ENCODE measurements at regions not wholly inside any gene's neighbourhood (a gene's known extent, or its start where the extent isn't known, plus 50 kb on each side); places are given as distances from the start of the nearest gene placed in this dataset.
A peak's percentile ranks its signal among the peaks of the same experiment; 100 is the strongest.

GRCh38 chr10:28930514-28931495 is 253.5 kb downstream of the BAMBI start:
- DNase-seq = no peak

DNA sequence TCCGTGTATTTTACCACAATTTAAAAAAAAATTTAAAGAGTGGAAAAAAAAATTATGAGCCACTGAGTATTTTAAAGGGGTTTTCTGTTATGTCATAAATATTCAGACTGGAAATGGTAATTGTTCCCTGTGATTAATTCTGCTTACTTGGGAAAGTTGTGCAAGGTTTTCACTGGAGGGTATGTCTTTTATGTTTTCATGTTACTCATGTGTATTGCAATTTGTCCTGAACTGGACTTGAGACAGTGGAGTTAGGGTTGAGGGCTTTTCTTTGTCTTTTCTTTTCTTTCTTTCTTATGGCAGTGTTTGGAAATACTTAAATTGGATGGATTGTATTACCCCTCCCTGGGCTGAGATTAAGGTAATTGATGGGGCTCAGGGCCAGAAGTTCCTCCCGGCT is 257.7 kb downstream of the BAMBI start:
- DNase-seq = no peak

- DNase-seq = no peak
These were observed 260.6 kb downstream of the BAMBI start for GRCh38 chr10:28937959-28938358.

- DNase-seq = no peak
These were observed 261.4 kb downstream of the BAMBI start for GRCh38 chr10:28938745-28939144.

- peak; percentile 97 for DNase-seq
These were observed 262.2 kb downstream of the BAMBI start for GRCh38 chr10:28939281-28940157.

GRCh38 chr10:28940158-28940888 is 263.0 kb downstream of the BAMBI start:
- DNase-seq = peak; percentile 94

- DNase-seq = no peak
These were observed 264.7 kb downstream of the BAMBI start for GRCh38 chr10:28942012-28942411.

DNA sequence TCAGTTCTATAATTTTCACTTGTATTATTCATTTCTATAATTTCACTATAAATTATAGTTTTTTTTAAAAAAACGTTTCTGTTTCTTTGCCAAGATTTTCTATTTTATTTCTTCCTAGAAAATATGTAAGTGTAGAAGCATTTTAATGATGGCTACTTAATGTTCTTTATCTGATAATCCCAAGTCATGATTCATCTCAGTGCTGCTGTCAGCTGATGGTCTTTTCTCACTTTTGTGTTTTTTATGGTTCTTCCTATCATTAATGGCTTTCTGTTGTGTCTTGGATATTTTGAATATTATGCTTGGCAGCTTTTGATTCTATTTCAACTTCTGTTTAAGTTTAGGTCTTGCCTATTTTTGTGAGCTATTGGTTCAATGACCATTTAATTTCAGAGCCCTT is 268.6 kb downstream of the BAMBI start:
- no peak for DNase-seq

- no peak for DNase-seq
These were observed 269.2 kb downstream of the BAMBI start for GRCh38 chr10:28946479-28946878.

- DNase-seq = no peak
These were observed 269.9 kb downstream of the BAMBI start for GRCh38 chr10:28947171-28947570.

- no peak for DNase-seq
These were observed 270.7 kb downstream of the BAMBI start for GRCh38 chr10:28948046-28948445.

DNA sequence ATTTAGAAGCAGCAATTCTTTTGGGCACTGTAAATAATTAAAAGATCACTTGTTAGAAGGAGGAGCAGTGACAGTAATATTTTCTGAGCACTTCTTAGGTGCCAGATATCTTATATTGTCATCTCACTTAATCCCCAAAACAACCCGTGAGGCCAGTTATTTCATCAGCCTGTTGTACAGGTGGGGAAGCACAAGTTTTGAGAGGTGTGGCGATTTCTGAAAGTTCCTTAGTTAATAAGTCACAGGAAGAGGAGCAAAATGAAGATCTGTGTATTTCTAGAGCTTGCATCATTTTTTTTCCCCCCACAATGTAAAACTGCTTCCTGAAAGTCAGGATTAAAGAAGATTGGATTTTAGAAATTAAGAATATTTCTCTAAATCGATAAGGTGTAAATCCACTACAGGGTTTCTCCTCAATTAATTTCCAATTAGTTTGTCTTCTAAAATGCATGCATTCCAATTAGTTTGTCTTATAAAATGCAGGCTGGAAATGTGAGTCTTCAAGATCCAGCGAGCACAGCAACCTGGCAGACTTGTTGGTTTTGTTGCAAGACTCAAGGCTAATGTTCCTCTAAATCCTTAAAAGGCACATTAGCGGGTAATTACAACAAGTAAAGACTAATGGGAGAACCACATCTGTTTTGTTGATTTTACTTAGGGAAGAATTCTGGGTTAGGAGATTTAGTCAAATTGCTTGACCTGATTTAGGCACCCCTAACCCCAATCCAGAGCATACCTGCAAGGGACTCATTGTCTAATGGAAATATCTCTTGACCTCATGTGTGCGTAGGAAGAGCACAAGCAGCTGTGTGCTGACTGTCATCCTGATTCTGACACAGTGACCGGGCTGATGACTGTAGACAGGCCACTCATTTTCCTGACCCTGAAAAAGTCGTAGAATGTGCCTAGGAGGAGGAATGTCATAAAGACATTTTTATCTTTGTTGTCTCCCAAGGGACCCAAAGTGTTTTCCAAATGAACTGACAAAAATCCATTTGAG is 272.0 kb downstream of the BAMBI start:
- DNase-seq = no peak

DNA sequence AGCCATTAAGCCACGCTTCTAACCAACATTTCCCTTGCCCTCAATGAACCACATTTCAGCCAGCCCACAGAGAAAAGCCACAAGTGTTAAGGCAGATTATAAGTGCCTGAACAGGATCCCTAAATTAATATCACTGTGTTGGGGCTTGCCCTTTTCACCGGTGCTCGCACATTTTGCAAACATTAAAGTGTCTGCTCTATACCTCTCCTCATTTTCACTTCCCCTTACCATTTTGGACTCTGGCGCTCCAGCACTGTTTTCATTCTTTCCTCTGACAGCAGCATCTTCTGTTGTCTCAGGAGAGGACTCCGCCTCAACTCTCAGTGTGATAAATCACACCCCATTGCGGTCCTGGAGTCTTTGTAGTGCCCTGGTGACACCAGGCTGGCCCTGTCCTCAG is 274.2 kb downstream of the BAMBI start:
- no peak for DNase-seq

GRCh38 chr10:28952523-28952922 is 275.2 kb downstream of the BAMBI start:
- DNase-seq = no peak

DNA sequence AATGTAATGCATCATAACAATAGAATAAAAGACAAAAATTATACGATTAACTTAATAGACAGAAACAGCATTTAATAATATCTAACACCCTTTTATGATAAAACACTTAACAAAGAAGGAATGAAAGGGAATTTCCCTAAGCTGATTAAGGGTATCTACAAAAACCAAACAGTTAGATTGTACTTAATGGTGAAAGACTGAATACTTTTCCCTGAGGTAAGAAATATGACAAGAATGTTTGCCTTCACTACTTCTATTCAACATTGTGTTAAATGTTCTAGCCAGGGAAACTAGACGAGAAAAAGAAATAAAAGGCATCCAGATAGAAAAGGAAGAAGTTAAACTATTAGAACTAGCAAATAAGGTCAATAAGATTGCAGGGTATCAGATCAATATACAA is 276.9 kb downstream of the BAMBI start:
- no peak for DNase-seq

GRCh38 chr10:28958468-28958867 is 281.1 kb downstream of the BAMBI start:
- no peak for DNase-seq

- no peak for DNase-seq
These were observed 282.7 kb downstream of the BAMBI start for GRCh38 chr10:28959850-28960501.

- DNase-seq = no peak
These were observed 285.4 kb downstream of the BAMBI start for GRCh38 chr10:28962768-28963167.

DNA sequence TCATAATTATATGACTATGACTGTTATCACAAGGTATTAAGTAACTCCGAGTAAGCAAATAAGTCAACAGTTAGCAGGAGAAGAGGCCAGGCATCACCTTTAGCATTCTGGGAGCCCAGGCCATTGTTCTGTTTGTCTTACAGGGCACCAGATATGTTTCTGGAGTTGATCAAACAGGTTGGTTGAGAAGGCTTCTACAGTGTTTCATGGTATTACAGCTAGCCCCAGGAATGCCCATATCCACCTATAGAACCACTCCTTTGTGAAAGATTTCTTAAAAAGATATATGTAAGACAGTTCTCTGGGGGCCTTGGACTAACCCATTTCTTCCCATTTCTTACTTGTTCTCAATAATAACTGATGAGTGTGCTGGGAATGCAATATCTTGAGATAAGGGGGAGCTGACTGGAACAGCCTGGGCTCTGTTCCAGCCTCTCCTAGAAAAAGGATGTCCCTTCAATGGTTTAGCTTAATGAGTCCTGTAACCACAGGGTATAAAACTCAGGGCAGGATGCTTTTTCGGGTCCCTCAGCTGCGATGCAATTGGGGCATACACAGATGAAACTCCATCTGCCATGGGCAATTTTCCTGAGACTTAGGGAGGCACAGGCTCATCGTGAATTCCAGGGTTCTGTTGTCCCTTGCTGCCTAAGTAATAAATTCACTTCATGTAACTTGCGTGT is 286.4 kb downstream of the BAMBI start:
- DNase-seq = no peak

DNA sequence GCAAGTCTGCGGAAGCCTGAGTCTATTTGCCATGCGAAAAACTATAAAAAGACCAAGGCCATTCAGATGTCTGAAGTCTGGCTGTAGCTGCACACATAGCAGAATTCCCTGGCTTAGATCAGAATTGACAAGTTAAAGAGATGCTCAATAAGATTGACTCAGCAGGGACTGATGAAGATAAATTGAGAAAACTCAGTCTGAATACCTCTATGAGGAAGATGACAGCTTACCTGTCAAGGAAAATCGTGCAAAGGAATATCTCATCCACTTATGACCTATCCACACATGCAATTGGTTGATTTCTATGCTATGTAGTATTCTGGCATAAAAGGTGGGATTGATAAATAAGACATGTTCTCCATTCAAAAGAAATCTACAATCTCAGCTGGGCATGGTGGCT is 288.6 kb downstream of the BAMBI start:
- no peak for DNase-seq

DNA sequence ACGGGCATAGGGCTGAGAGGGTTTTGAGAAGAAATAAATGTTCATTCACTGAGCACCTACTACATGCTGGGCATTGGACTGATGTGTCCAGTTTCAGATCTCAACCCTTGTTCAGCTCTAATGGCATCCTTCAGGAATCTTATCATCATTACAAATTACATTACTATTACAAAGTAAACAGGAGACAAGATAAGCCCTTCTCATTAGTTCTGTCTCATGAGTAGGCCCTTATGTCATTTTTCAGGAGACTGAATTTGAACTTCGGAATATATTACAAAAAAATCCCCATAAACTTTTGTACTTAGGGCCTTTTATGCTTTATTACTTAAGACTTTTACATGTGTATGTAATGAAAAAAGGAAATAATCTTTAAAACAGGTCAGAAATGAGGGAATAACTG is 289.7 kb downstream of the BAMBI start:
- DNase-seq = no peak
